ENCODE measurements at regions not wholly inside any gene's neighbourhood (a gene's known extent, or its start where the extent isn't known, plus 50 kb on each side); places are given as distances from the start of the nearest gene placed in this dataset.
A peak's percentile ranks its signal among the peaks of the same experiment; 100 is the strongest.

GRCh38 chr13:40189898-40190630 lies 476.4 kb downstream of the FOXO1 start:
- Histone ChIP-seq H3K9me3 (ENCODE audit: control insufficient read depth in 5 of 5, low read length in 5 of 5) (no peaks in the 10 kb centered on the region), H3K4me3 (ENCODE audit: low read depth in 1 of 5, low read length in 5 of 5) (no peak overlapping the region), H3K4me1 (ENCODE audit: control insufficient read depth in 5 of 5, insufficient read depth in 5 of 5, low read length in 5 of 5) (peaks cover 14 to 56% (median 54%) of the 10 kb centered on the region in 5 donors), H3K27ac (ENCODE audit: low read depth, low read length) (peak overlapping the region; percentile 74), H3K9ac (ENCODE audit: low read length in 5 of 5) (no peak overlapping the region), H3K36me3 (ENCODE audit: control insufficient read depth in 5 of 5, insufficient read depth in 5 of 5, low read length in 5 of 5) (no peaks in the 10 kb centered on the region), H3K27me3 (ENCODE audit: control insufficient read depth in 5 of 5, insufficient read depth in 4 of 5, low read length in 5 of 5) (no peaks in the 10 kb centered on the region)

- H3K27ac ChIP-seq (ENCODE audit: low read depth, low read length): peak overlapping the region; percentile 74
- no peak overlapping the region for H3K9ac ChIP-seq (ENCODE audit: low read length in 5 of 5)
- H3K27me3 ChIP-seq (ENCODE audit: control insufficient read depth in 5 of 5, insufficient read depth in 4 of 5, low read length in 5 of 5): no peaks in the 10 kb centered on the region
- no peaks in the 10 kb centered on the region for H3K36me3 ChIP-seq (ENCODE audit: control insufficient read depth in 5 of 5, insufficient read depth in 5 of 5, low read length in 5 of 5)
- peaks cover 14 to 56% (median 54%) of the 10 kb centered on the region in 5 donors for H3K4me1 ChIP-seq (ENCODE audit: control insufficient read depth in 5 of 5, insufficient read depth in 5 of 5, low read length in 5 of 5)
- H3K9me3 ChIP-seq (ENCODE audit: control insufficient read depth in 5 of 5, low read length in 5 of 5): no peaks in the 10 kb centered on the region
- no peak overlapping the region for H3K4me3 ChIP-seq (ENCODE audit: low read depth in 1 of 5, low read length in 5 of 5)
Measured at GRCh38 chr13:40190641-40191100, 475.8 kb downstream of the FOXO1 start.

- H3K9ac ChIP-seq (ENCODE audit: low read length in 5 of 5): peak overlapping the region in 1 of 5 donors; percentile 64
- H3K9me3 ChIP-seq (ENCODE audit: control insufficient read depth in 5 of 5, low read length in 5 of 5): no peaks in the 10 kb centered on the region
- no peak overlapping the region for H3K4me3 ChIP-seq (ENCODE audit: low read depth in 1 of 5, low read length in 5 of 5)
- no peaks in the 10 kb centered on the region for H3K36me3 ChIP-seq (ENCODE audit: control insufficient read depth in 5 of 5, insufficient read depth in 5 of 5, low read length in 5 of 5)
- H3K27ac ChIP-seq (ENCODE audit: low read depth, low read length): peak overlapping the region; percentile 74
- peaks cover 14 to 56% (median 54%) of the 10 kb centered on the region in 5 donors for H3K4me1 ChIP-seq (ENCODE audit: control insufficient read depth in 5 of 5, insufficient read depth in 5 of 5, low read length in 5 of 5)
- no peaks in the 10 kb centered on the region for H3K27me3 ChIP-seq (ENCODE audit: control insufficient read depth in 5 of 5, insufficient read depth in 4 of 5, low read length in 5 of 5)
Measured at GRCh38 chr13:40191186-40191980, 475.1 kb downstream of the FOXO1 start.

- Histone ChIP-seq H3K27ac (ENCODE audit: low read depth, low read length) (peak overlapping the region; percentile 74), H3K4me3 (ENCODE audit: low read depth in 1 of 5, low read length in 5 of 5) (no peak overlapping the region), H3K9ac (ENCODE audit: low read length in 5 of 5) (no peak overlapping the region), H3K27me3 (ENCODE audit: control insufficient read depth in 5 of 5, insufficient read depth in 4 of 5, low read length in 5 of 5) (no peaks in the 10 kb centered on the region), H3K4me1 (ENCODE audit: control insufficient read depth in 5 of 5, insufficient read depth in 5 of 5, low read length in 5 of 5) (peaks cover 14 to 56% (median 54%) of the 10 kb centered on the region in 5 donors), H3K9me3 (ENCODE audit: control insufficient read depth in 5 of 5, low read length in 5 of 5) (no peaks in the 10 kb centered on the region), H3K36me3 (ENCODE audit: control insufficient read depth in 5 of 5, insufficient read depth in 5 of 5, low read length in 5 of 5) (no peaks in the 10 kb centered on the region)
Measured at GRCh38 chr13:40192452-40192851, 474.0 kb downstream of the FOXO1 start.

- Histone ChIP-seq H3K4me3 (ENCODE audit: low read depth in 1 of 5, low read length in 5 of 5) (peak overlapping the region in 1 of 5 donors; percentile 9), H3K27ac (ENCODE audit: low read depth, low read length) (peak overlapping the region; percentile 82), H3K36me3 (ENCODE audit: control insufficient read depth in 5 of 5, insufficient read depth in 5 of 5, low read length in 5 of 5) (no peaks in the 10 kb centered on the region), H3K9ac (ENCODE audit: low read length in 5 of 5) (no peak overlapping the region), H3K4me1 (ENCODE audit: control insufficient read depth in 5 of 5, insufficient read depth in 5 of 5, low read length in 5 of 5) (peaks cover 14 to 55% (median 52%) of the 10 kb centered on the region in 5 donors), H3K27me3 (ENCODE audit: control insufficient read depth in 5 of 5, insufficient read depth in 4 of 5, low read length in 5 of 5) (no peaks in the 10 kb centered on the region), H3K9me3 (ENCODE audit: control insufficient read depth in 5 of 5, low read length in 5 of 5) (no peaks in the 10 kb centered on the region)
Measured at GRCh38 chr13:40192858-40193257, 473.6 kb downstream of the FOXO1 start.

GRCh38 chr13:40193286-40194223 lies 472.9 kb downstream of the FOXO1 start:
- Histone ChIP-seq H3K9me3 (ENCODE audit: control insufficient read depth in 5 of 5, low read length in 5 of 5) (no peaks in the 10 kb centered on the region), H3K4me3 (ENCODE audit: low read depth in 1 of 5, low read length in 5 of 5) (peak overlapping the region; percentile 10 to 46 (median 38)), H3K36me3 (ENCODE audit: control insufficient read depth in 5 of 5, insufficient read depth in 5 of 5, low read length in 5 of 5) (no peaks in the 10 kb centered on the region), H3K9ac (ENCODE audit: low read length in 5 of 5) (peak overlapping the region in 1 of 5 donors; percentile 48), H3K4me1 (ENCODE audit: control insufficient read depth in 5 of 5, insufficient read depth in 5 of 5, low read length in 5 of 5) (peaks cover 14 to 50% (median 46%) of the 10 kb centered on the region in 5 donors), H3K27ac (ENCODE audit: low read depth, low read length) (peak overlapping the region; percentile 82), H3K27me3 (ENCODE audit: control insufficient read depth in 5 of 5, insufficient read depth in 4 of 5, low read length in 5 of 5) (no peaks in the 10 kb centered on the region)

GRCh38 chr13:40194224-40194806 lies 472.1 kb downstream of the FOXO1 start:
- H3K4me1 ChIP-seq (ENCODE audit: control insufficient read depth in 5 of 5, insufficient read depth in 5 of 5, low read length in 5 of 5): peaks cover 14 to 49% (median 46%) of the 10 kb centered on the region in 5 donors
- H3K27me3 ChIP-seq (ENCODE audit: control insufficient read depth in 5 of 5, insufficient read depth in 4 of 5, low read length in 5 of 5): no peaks in the 10 kb centered on the region
- H3K9me3 ChIP-seq (ENCODE audit: control insufficient read depth in 5 of 5, low read length in 5 of 5): no peaks in the 10 kb centered on the region
- no peaks in the 10 kb centered on the region for H3K36me3 ChIP-seq (ENCODE audit: control insufficient read depth in 5 of 5, insufficient read depth in 5 of 5, low read length in 5 of 5)
- peak overlapping the region in 4 of 5 donors; percentile 10 to 46 (median 40) for H3K4me3 ChIP-seq (ENCODE audit: low read depth in 1 of 5, low read length in 5 of 5)
- peak overlapping the region; percentile 82 for H3K27ac ChIP-seq (ENCODE audit: low read depth, low read length)
- H3K9ac ChIP-seq (ENCODE audit: low read length in 5 of 5): no peak overlapping the region

GRCh38 chr13:40197049-40197448 lies 469.4 kb downstream of the FOXO1 start:
- Histone ChIP-seq H3K27me3 (ENCODE audit: control insufficient read depth in 5 of 5, insufficient read depth in 4 of 5, low read length in 5 of 5) (no peaks in the 10 kb centered on the region), H3K9ac (ENCODE audit: low read length in 5 of 5) (no peak overlapping the region), H3K4me1 (ENCODE audit: control insufficient read depth in 5 of 5, insufficient read depth in 5 of 5, low read length in 5 of 5) (peaks cover 3 to 26% (median 23%) of the 10 kb centered on the region in 5 donors), H3K4me3 (ENCODE audit: low read depth in 1 of 5, low read length in 5 of 5) (no peak overlapping the region), H3K9me3 (ENCODE audit: control insufficient read depth in 5 of 5, low read length in 5 of 5) (no peaks in the 10 kb centered on the region), H3K36me3 (ENCODE audit: control insufficient read depth in 5 of 5, insufficient read depth in 5 of 5, low read length in 5 of 5) (no peaks in the 10 kb centered on the region), H3K27ac (ENCODE audit: low read depth, low read length) (no peak overlapping the region)

GRCh38 chr13:40197936-40198595 lies 468.4 kb downstream of the FOXO1 start:
- Histone ChIP-seq H3K27ac (ENCODE audit: low read depth, low read length) (no peak overlapping the region), H3K4me3 (ENCODE audit: low read depth in 1 of 5, low read length in 5 of 5) (no peak overlapping the region), H3K4me1 (ENCODE audit: control insufficient read depth in 5 of 5, insufficient read depth in 5 of 5, low read length in 5 of 5) (peaks cover 0 to 17% (median 15%) of the 10 kb centered on the region in 5 donors), H3K9me3 (ENCODE audit: control insufficient read depth in 5 of 5, low read length in 5 of 5) (no peaks in the 10 kb centered on the region), H3K9ac (ENCODE audit: low read length in 5 of 5) (no peak overlapping the region), H3K27me3 (ENCODE audit: control insufficient read depth in 5 of 5, insufficient read depth in 4 of 5, low read length in 5 of 5) (no peaks in the 10 kb centered on the region), H3K36me3 (ENCODE audit: control insufficient read depth in 5 of 5, insufficient read depth in 5 of 5, low read length in 5 of 5) (no peaks in the 10 kb centered on the region)

Data from subcutaneous abdominal adipose tissue (tissue), 5 donors.